Dedifferentiated amniotic fluid mesenchymal stem cell (primary cell): ENCODE measurements at regions not wholly inside any gene's neighbourhood (a gene's known extent, or its start where the extent isn't known, plus 50 kb on each side); places are given as distances from the start of the nearest gene placed in this dataset.

Experiments used
- DNase-seq: peaks from one replicate; pipeline ENCODE4 v3.0.0-alpha.2; 2016; ENCODE audit errors: extremely low spot score

GRCh38 chr15:66931768-66932633 is 133.4 kb upstream of the SMAD3 start:
- no peak for DNase-seq

DNA sequence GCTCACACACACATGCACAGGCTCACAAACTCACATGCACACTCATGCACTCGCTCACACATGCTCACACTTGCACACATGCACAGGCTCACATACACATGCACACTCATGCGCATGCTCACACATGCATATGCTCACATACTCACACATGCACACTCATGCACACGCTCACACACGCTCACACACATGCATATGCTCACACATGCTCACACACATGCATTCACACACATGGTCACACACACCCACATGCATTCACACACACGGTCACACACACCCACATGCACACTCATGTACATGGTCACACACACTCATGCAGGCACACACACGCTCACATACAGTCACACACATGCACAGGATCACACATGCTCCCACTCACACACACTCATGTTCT is 132.8 kb upstream of the SMAD3 start:
- DNase-seq = no peak

DNA sequence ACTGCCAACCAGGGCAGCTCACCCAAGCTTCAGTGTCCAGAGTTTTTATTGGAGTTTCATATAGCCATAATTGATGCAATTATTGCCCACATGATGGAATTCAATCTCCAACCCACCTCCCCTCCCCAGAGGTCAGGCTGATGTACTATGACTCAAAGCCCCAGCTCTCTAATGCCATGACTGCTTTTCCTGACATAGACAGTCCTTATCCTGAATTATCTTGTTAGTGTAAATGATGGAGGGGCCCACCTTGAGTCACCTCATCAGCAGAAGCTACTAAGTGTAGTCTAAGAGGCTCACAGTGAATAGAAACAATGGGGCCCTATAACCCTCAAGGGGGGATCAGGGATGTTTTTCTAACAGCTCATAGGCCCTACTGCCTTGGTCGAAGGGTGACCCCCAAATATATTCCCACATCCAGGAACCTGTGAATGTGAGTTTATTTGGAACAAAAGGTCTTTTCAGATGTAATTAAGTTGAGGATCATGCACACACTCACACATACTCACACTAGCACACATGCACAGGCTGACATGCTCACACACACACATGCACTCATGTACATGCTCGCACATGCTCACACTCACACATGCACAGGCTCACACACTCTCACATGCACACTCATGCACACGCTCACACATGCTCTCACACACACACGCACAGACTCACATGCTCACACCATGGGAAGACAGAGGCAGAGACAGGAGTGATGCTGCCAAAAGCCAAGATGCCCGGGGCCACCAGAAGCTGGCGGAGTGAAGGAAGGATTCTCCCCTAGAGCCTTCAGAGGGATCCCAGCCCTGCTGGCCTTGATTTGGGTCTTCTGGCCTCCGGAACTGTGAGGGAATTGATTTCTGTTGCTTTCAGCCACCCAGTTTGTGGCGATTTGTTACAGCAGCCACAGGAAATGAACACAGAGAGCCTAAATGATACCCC is 131.2 kb upstream of the SMAD3 start:
- no peak for DNase-seq

GRCh38 chr15:66934868-66935520 is 130.4 kb upstream of the SMAD3 start:
- DNase-seq = no peak

- no peak for DNase-seq
Observed at GRCh38 chr15:66935688-66936087, 129.7 kb upstream of the SMAD3 start.

DNA sequence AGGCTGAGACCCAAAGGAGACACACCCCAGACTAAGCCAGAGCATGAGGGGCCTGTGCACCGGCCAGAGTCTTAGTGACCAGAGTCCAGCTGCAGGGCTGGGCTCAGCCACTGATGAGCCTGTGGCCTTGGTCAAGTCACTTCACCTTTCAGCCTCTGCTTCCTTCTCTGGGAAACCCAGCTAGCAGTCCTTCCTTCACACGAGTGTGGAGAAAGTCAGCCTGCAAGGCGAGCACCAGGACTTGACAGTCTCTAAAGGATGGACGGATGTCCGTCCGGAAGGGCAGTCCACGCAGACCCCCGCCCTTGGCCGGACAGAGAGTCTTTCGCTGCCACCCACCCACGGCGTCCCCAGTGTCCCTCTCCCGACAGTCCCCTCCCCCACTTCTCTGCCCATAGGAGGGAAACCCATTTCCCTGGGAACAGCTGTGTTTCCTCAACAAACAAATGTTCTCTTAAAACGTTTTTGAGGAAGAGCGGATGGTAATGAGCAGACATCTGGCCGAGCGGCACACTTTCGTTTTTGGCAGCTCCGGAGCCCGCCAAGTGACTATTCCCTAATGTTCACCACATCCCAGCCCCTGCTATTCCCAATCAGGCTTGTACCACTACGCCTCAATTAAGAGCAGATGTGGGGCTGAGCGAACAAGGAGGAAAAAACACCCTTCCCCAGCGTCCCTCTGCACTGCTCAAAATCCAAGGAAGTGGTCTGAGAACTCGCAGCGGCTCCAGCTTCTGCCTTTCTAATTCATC is 129.1 kb upstream of the SMAD3 start:
- DNase-seq = no peak

- DNase-seq = no peak
Observed at GRCh38 chr15:66936861-66937582, 128.4 kb upstream of the SMAD3 start.

GRCh38 chr15:66937588-66937987 is 127.8 kb upstream of the SMAD3 start:
- DNase-seq = no peak

DNA sequence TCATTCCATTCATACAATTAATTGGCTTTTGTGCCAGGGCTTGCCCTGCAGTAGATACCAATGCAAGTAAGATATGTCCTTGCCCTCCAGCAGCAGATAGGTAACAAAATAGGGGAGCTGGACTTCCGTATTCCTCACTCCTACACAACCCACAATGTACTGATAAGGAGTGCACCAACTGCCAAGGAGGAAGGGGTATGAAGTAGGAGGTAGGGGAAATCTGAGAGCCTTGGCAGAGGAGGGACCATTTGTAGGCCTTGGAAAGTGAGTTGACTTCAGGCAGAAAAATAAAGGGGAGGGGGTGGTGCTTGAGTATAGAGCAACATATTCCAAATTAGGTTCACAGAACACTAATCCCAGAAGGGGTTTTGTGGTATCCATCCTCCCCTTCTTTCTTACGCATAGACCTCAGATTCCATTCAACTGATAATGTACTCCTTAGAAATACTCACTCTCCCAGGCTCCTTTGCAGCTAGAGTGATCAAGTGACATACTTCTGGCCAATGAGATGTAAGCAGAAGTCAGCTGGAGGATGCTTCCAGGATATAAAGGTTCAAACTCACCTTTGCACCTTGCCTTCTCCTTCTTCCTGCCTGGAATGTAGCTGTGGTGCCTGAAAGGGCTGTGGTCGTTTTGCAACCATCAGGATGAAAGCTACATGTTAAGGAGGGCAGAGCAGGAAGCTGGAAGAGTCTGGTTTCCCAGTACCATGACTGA is 127.1 kb upstream of the SMAD3 start:
- DNase-seq = no peak

- no peak for DNase-seq
Observed at GRCh38 chr15:66939016-66939415, 126.4 kb upstream of the SMAD3 start.

DNA sequence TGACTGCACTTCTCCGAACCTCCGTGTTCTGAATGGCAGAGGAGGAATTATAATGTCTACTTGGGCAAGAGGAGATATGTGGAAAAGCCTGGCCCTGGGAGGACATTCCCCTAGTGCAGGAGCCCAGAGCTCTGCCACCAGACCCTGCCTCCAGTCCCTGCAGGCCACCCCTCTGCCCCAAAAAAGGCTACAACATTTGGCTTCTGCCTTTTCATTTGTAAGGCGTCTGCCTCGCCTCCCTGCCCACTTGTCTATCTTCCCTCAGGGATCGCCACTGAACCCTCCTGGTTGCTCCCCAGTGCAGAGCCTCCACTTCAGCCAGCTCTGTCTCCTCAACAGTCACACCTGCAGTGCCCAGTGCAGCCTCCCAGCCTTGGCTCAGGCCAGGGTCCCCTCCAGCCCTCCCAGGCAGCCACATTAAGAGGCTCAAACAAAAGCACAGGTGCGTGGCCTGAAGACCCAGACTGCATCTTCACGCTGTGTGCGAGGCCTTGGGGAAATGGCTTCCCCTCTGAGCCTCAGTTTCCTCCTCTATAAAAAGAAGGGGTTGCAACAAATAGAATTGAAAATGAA is 125.9 kb upstream of the SMAD3 start:
- no peak for DNase-seq

- no peak for DNase-seq
Observed at GRCh38 chr15:66940368-66940767, 125.0 kb upstream of the SMAD3 start.

- DNase-seq = no peak
Observed at GRCh38 chr15:66941108-66941711, 124.2 kb upstream of the SMAD3 start.

DNA sequence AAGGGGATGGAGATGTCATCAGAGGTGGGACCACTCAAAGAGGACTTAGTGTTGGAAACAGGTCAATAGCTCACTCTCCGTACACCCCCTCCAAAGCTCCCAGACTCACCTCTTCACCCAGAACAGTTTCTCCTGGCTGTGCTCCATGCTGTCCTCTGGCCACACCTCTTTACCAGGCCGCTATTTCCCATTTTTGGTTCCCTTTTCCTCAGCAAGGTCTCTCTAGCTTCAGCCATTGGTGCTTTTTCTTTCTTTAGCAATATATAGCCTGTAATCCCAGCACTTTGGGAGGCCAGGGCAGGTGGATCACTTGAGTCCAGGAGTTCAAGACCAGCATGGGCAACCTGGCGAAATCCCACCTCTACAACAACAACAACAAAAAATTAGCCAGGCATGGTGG is 123.6 kb upstream of the SMAD3 start:
- no peak for DNase-seq

- no peak for DNase-seq
Observed at GRCh38 chr15:66942649-66943390, 122.6 kb upstream of the SMAD3 start.

GRCh38 chr15:66943456-66944095 is 121.8 kb upstream of the SMAD3 start:
- no peak for DNase-seq

DNA sequence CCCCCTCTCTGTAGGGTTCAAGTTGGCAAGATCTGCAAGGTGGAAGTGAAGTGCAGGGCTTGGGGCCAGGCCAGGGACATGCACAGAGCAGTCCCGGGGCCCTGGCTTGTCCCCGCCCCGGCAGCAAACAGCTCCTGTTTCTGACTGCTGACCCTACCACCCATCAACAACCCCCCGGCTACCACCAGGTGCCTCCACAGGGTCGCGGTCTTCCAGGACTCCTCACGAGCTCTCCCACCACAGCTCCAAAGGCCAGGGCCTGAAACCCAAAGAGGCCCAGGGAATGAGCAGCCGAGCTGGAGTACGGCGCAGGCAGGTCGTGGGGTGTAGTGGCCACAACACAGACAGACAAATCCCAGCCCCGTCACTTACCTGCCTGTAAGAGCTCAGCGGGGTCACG is 121.3 kb upstream of the SMAD3 start:
- DNase-seq = no peak

GRCh38 chr15:66945286-66945685 is 120.1 kb upstream of the SMAD3 start:
- DNase-seq = no peak
